GM12878 (cell line): ENCODE measurements at regions not wholly inside any gene's neighbourhood (a gene's known extent, or its start where the extent isn't known, plus 50 kb on each side); places are given as distances from the start of the nearest gene placed in this dataset.

ENCODE experiments used
- ATAC-seq: fragments of 200-7000 bp; cut with Tn5 transposase; 3 replicates; pipeline ENCODE4 v1.9.1; 2020; ENCODE audit warnings: mild to moderate bottlenecking, moderate library complexity
- BruUV-seq: library from RNA; stranded (reverse); fragments of 400-500 nt; replicated peaks from 2 replicates; lab custom pipeline; 2021; lab: Mats Ljungman, UMichigan
- CTCF ChIA-PET: fragments of 300-600 bp; sonication (Branson Sonifier 250); formaldehyde crosslinking; extraction: SDS; loops from one replicate; lab custom pipeline; 2021; ENCODE audit warnings: inconsistent platforms; lab: Yijun Ruan, JAX
- POLR2A ChIA-PET: fragments of 350-600 bp; formaldehyde crosslinking; extraction: SDS; loops from one replicate; lab custom pipeline; 2021; ENCODE audit warnings: inconsistent platforms; lab: Charles Lee
- RAD21 ChIA-PET: fragments of 300-600 bp; sonication (Branson Sonifier 250); formaldehyde crosslinking; loops from one replicate; lab custom pipeline; 2023; ENCODE audit warnings: antibody characterized with exemption; ENCODE audit not compliant: unreplicated experiment; lab: Charles Lee
- SMC1A ChIA-PET: fragments of 300-600 bp; sonication (Branson Sonifier 250); formaldehyde crosslinking; loops from one replicate; lab custom pipeline; 2023; ENCODE audit not compliant: unreplicated experiment, uncharacterized antibody; lab: Charles Lee
- DNase-seq: peaks from one replicate; pipeline ENCODE4 v3.0.0-alpha.2; 2011; ENCODE audit warnings: low read depth, low spot score
- FAIRE-seq: peaks from 3 replicates; lab custom pipeline; 2011; peaks lifted over from hg19 to GRCh38; lab: Jason Lieb, UNC
- H2AFZ ChIP-seq: 2 replicates; pipeline ENCODE4 v1.6.0; 2011; ENCODE audit warnings: low read depth, low read length, control low read depth; ENCODE audit not compliant: control insufficient read depth
- H3K27ac ChIP-seq: 2 replicates; pipeline ENCODE4 v1.5.1; 2011; ENCODE audit warnings: control low read depth; ENCODE audit not compliant: control insufficient read depth, insufficient read depth
- H3K27me3 ChIP-seq, 2 experiments: replicated peaks in 1 of 2; 2 replicates each; pipeline versions ENCODE4 v1.6.0 to v1.6.1; 2011; ENCODE audit warnings: low read length in 1 of 2; ENCODE audit not compliant: control insufficient read depth in 2 of 2, insufficient read depth in 2 of 2
- H3K36me3 ChIP-seq, 2 experiments: 2 replicates each; pipeline ENCODE4 v1.5.1; 2011; ENCODE audit warnings: low read length in 1 of 2; ENCODE audit not compliant: control insufficient read depth in 2 of 2, insufficient read depth in 2 of 2
- H3K4me1 ChIP-seq: 2 replicates; pipeline ENCODE4 v1.6.1; 2011; ENCODE audit warnings: mild to moderate bottlenecking, low read length, moderate library complexity, mixed read lengths; ENCODE audit not compliant: control insufficient read depth, insufficient read depth
- H3K4me2 ChIP-seq: 2 replicates; pipeline ENCODE4 v1.6.0; 2011; ENCODE audit warnings: control low read depth; ENCODE audit not compliant: control insufficient read depth, insufficient read depth
- H3K4me3 ChIP-seq: fragments of 200-600 bp; sonication (generic); 2 replicates; pipeline ENCODE4 v1.5.1; 2016
- H3K79me2 ChIP-seq: 2 replicates; pipeline ENCODE4 v1.6.0; 2011; ENCODE audit warnings: low read length; ENCODE audit not compliant: control insufficient read depth, insufficient read depth
- H3K9ac ChIP-seq: 2 replicates; pipeline ENCODE4 v1.8.0; 2011; ENCODE audit warnings: low read length, control low read depth, mixed read lengths; ENCODE audit not compliant: control insufficient read depth, insufficient read depth
- H3K9me3 ChIP-seq: replicated peaks from 3 replicates; pipeline ENCODE4 v1.5.1; 2011; ENCODE audit warnings: mild to moderate bottlenecking, low read length; ENCODE audit not compliant: control insufficient read depth, insufficient read depth
- H4K20me1 ChIP-seq: 2 replicates; pipeline ENCODE4 v1.6.0; 2011; ENCODE audit not compliant: control insufficient read depth, insufficient read depth
- DPF2 ChIP-seq: fragments of 450-650 bp; IDR thresholded peaks from 2 replicates; pipeline ENCODE4 v1.6.1; 2017; ENCODE audit warnings: mild to moderate bottlenecking
- NFIC ChIP-seq: IDR thresholded peaks from 2 replicates; pipeline ENCODE4 v1.6.1; 2012; ENCODE audit warnings: low read depth, mild to moderate bottlenecking, inconsistent platforms, low read length, moderate library complexity
- POLR2AphosphoS2 ChIP-seq: IDR thresholded peaks from 2 replicates; pipeline ENCODE4 v1.6.1; 2011; ENCODE audit warnings: low read depth, mild to moderate bottlenecking, low read length, improper control_type of control experiment, moderate library complexity
- WGBS: methylation state at CpG from one replicate; pipeline ENCODE4 v1.1.6; 2016; ENCODE audit warnings: low lambda C conversion rate; ENCODE audit not compliant: insufficient replicate concordance, insufficient coverage; ENCODE audit errors: missing lambda C conversion rate; 5-methylcytosine and 5-hydroxymethylcytosine counted together
- in situ Hi-C: fragments of 300-500 bp; cut with MboI; formaldehyde crosslinking; loops from 9 replicates; pipeline ENCODE4 v1.14.3; 2018; ENCODE audit warnings: mixed read lengths
- intact Hi-C: fragments of 100-400 bp; cut with micrococcal nuclease; formaldehyde crosslinking; loops from one replicate; pipeline ENCODE4 v1.14.2; 2022; ENCODE audit not compliant: unreplicated experiment
- TF ChIP-seq, protein P1 (sequence below): IDR thresholded peaks from 2 replicates; pipeline ENCODE4 v1.6.1; 2011; ENCODE audit warnings: mild to moderate bottlenecking, low read depth, low read length, moderate library complexity; ENCODE audit not compliant: insufficient replicate concordance
- TF ChIP-seq, protein P2 (sequence below): fragments of 450-650 bp; IDR thresholded peaks from 2 replicates; pipeline ENCODE4 v1.6.1; 2018; ENCODE audit warnings: mild to moderate bottlenecking, low read depth, moderate library complexity; ENCODE audit not compliant: partially characterized antibody

DNA sequence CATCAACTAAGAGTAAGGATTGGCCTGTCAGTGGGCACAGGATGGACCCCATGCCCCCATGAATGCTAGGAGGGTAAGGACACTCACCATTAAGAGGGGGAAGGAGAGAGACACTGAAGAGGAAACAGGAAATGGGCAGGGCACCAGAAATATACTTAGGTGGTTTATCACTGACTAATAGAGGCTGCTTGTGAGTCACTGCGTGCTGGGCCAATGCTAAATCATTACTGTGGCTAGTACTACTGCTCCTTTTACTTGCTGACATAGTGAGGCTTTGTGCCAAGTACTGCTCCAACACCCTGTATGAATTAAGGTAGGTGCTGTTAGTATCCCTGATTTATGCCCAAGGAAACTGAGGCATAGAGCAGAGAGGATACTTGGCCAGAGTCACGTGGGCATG, 130.4 kb upstream of the FRMPD4 start:
- FAIRE-seq, result no peak
- SMC1A ChIA-PET, result interaction anchor here (0.6 to 0.7 kb wide), 2 partner anchors 9 to 54 kb away, joined by 3 to 5 read pairs; no protein-coding TSS in a partner anchor
- no peaks in the 10 kb centered on the region for H3K36me3 ChIP-seq
- no peak for TF ChIP-seq DPF2
- TF ChIP-seq, protein P1, sequence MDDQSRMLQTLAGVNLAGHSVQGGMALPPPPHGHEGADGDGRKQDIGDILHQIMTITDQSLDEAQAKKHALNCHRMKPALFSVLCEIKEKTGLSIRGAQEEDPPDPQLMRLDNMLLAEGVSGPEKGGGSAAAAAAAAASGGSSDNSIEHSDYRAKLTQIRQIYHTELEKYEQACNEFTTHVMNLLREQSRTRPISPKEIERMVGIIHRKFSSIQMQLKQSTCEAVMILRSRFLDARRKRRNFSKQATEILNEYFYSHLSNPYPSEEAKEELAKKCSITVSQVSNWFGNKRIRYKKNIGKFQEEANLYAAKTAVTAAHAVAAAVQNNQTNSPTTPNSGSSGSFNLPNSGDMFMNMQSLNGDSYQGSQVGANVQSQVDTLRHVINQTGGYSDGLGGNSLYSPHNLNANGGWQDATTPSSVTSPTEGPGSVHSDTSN, result no peak
- TF ChIP-seq, protein P2, sequence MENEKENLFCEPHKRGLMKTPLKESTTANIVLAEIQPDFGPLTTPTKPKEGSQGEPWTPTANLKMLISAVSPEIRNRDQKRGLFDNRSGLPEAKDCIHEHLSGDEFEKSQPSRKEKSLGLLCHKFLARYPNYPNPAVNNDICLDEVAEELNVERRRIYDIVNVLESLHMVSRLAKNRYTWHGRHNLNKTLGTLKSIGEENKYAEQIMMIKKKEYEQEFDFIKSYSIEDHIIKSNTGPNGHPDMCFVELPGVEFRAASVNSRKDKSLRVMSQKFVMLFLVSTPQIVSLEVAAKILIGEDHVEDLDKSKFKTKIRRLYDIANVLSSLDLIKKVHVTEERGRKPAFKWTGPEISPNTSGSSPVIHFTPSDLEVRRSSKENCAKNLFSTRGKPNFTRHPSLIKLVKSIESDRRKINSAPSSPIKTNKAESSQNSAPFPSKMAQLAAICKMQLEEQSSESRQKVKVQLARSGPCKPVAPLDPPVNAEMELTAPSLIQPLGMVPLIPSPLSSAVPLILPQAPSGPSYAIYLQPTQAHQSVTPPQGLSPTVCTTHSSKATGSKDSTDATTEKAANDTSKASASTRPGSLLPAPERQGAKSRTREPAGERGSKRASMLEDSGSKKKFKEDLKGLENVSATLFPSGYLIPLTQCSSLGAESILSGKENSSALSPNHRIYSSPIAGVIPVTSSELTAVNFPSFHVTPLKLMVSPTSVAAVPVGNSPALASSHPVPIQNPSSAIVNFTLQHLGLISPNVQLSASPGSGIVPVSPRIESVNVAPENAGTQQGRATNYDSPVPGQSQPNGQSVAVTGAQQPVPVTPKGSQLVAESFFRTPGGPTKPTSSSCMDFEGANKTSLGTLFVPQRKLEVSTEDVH, result no peak
- TF ChIP-seq POLR2AphosphoS2, result no peak
- no peak for TF ChIP-seq NFIC
- TF ChIP-seq, all 136 proteins: peak for 0
- WGBS, result 2% methylated on average over 2 of the region's 2 CpGs
- DNase-seq (no peak), ATAC-seq (peak; percentile 73)
- CTCF ChIA-PET, result interaction anchor here (1.0 to 1.9 kb wide), 2 partner anchors 10 to 561 kb away, joined by 3 to 6 read pairs; no protein-coding TSS in a partner anchor
- H3K27me3 ChIP-seq, result no peaks in the 10 kb centered on the region
- in situ Hi-C loops, result no loop called here
- H3K9ac ChIP-seq, result no peak overlapping the region
- no peak overlapping the region for H3K4me3 ChIP-seq
- RAD21 ChIA-PET, result no interaction called here
- no peaks in the 10 kb centered on the region for H3K4me1 ChIP-seq
- no peaks in the 10 kb centered on the region for H3K9me3 ChIP-seq
- no TSS peak for BruUV-seq
- no peak overlapping the region for H3K4me2 ChIP-seq
- POLR2A ChIA-PET, result no interaction called here
- H4K20me1 ChIP-seq, result no peaks in the 10 kb centered on the region
- H2AFZ ChIP-seq, result no peak overlapping the region
- H3K79me2 ChIP-seq, result no peaks in the 10 kb centered on the region
- H3K27ac ChIP-seq, result no peak overlapping the region
- intact Hi-C loops, result no loop called here
